A549 (cell line): ENCODE measurements at regions not wholly inside any gene's neighbourhood (a gene's known extent, or its start where the extent isn't known, plus 50 kb on each side); places are given as distances from the start of the nearest gene placed in this dataset.

Source experiments
- ATAC-seq, 2 experiments: fragments of 200-7000 bp in 1 of 2; fragments of >200 bp in 1 of 2; cut with Nextera tagmentation in 1 of 2; cut with Tn5 transposase in 1 of 2; 3 replicates each; pipeline versions ENCODE4 v1.8.0 to v1.9.1; 2018 to 2020; ENCODE audit warnings: mild to moderate bottlenecking in 1 of 2, moderate library complexity in 1 of 2
- CTCF ChIA-PET: fragments of 300-600 bp; sonication (Branson Sonifier 250); formaldehyde crosslinking; extraction: SDS; loops from one replicate; lab custom pipeline; 2021; ENCODE audit warnings: antibody characterized with exemption, inconsistent platforms; lab: Yijun Ruan, JAX
- POLR2A ChIA-PET: fragments of 350-600 bp; formaldehyde crosslinking; extraction: SDS; loops from one replicate; lab custom pipeline; 2021; ENCODE audit warnings: antibody characterized with exemption, inconsistent platforms; lab: Yijun Ruan, JAX
- DNase-seq, 2 experiments: peaks; one replicate each; pipeline versions ENCODE4 v3.0.0 to v3.0.0-alpha.2; 2011 to 2016; ENCODE audit warnings: low read depth in 1 of 2, low spot score in 1 of 2
- FAIRE-seq: peaks from 2 replicates; lab custom pipeline; 2011; peaks lifted over from hg19 to GRCh38; lab: Jason Lieb, UNC
- H3K27ac ChIP-seq, 2 experiments: fragments of >200 bp; sonication (Bioruptor Twin); formaldehyde crosslinking; 3 replicates each; pipeline ENCODE4 v1.5.1; 2016 to 2017
- H3K4me1 ChIP-seq: fragments of >200 bp; sonication (Bioruptor Twin); formaldehyde crosslinking; 3 replicates; pipeline ENCODE4 v1.6.1; 2016
- H3K4me2 ChIP-seq: fragments of >200 bp; sonication (Bioruptor Twin); formaldehyde crosslinking; 3 replicates; pipeline ENCODE4 v1.6.1; 2016
- H3K4me3 ChIP-seq: fragments of >200 bp; sonication (Bioruptor Twin); formaldehyde crosslinking; 3 replicates; pipeline ENCODE4 v1.5.1; 2016
- H3K9me3 ChIP-seq: fragments of >200 bp; sonication (Bioruptor Twin); formaldehyde crosslinking; 3 replicates; pipeline ENCODE4 v1.6.1; 2016
- FOSB ChIP-seq: fragments of 250-450 bp; sonication (Bioruptor Pico); IDR thresholded peaks from 2 replicates; pipeline ENCODE4 v1.5.0; 2020; ENCODE audit warnings: mild to moderate bottlenecking, moderate library complexity
- HEYL ChIP-seq: fragments of 250-450 bp; sonication (Bioruptor Pico); IDR thresholded peaks from 2 replicates; pipeline ENCODE4 v1.8.0; 2021; ENCODE audit warnings: mild to moderate bottlenecking, moderate library complexity
- HOXA7 ChIP-seq: fragments of 250-450 bp; sonication (Bioruptor Pico); IDR thresholded peaks from 2 replicates; pipeline ENCODE4 v1.5.0; 2020; ENCODE audit warnings: mild to moderate bottlenecking, moderate library complexity
- HOXB13 ChIP-seq: fragments of 250-450 bp; sonication (Bioruptor Pico); IDR thresholded peaks from 2 replicates; pipeline ENCODE4 v1.5.0; 2020; ENCODE audit warnings: low read depth, mild to moderate bottlenecking, moderate library complexity
- JUN ChIP-seq, 2 experiments: fragments of >200 bp; sonication (Bioruptor Twin); formaldehyde crosslinking; IDR thresholded peaks; 2 replicates in 1 of 2; 3 replicates in 1 of 2; pipeline ENCODE4 v1.6.1; 2016 to 2017
- JUNB ChIP-seq: fragments of >200 bp; sonication (Bioruptor Twin); formaldehyde crosslinking; IDR thresholded peaks from 2 replicates; pipeline ENCODE4 v1.6.1; 2016
- KDM5A ChIP-seq: fragments of 200-600 bp; sonication (generic); IDR thresholded peaks from 2 replicates; pipeline ENCODE4 v1.6.1; 2016; ENCODE audit warnings: antibody characterized with exemption, mild to moderate bottlenecking
- MAZ ChIP-seq: fragments of 150-350 bp; IDR thresholded peaks from 2 replicates; pipeline ENCODE4 v1.6.1; 2014; ENCODE audit warnings: antibody characterized with exemption, low read depth, low read length, borderline replicate concordance
- NPAS2 ChIP-seq: fragments of 250-450 bp; sonication (Bioruptor Pico); IDR thresholded peaks from 2 replicates; pipeline ENCODE4 v1.8.0; 2022; ENCODE audit warnings: mild to moderate bottlenecking, moderate library complexity, borderline replicate concordance
- RCOR1 ChIP-seq: fragments of 150-350 bp; IDR thresholded peaks from 2 replicates; pipeline ENCODE4 v1.6.1; 2014; ENCODE audit warnings: antibody characterized with exemption, low read length, low read depth
- RNF2 ChIP-seq: fragments of 200-600 bp; sonication (generic); IDR thresholded peaks from 2 replicates; pipeline ENCODE4 v1.6.1; 2016; ENCODE audit warnings: low read depth, mild to moderate bottlenecking, antibody characterized with exemption, moderate library complexity, borderline replicate concordance
- TFCP2L1 ChIP-seq: fragments of 250-450 bp; sonication (Bioruptor Pico); IDR thresholded peaks from 2 replicates; pipeline ENCODE4 v1.5.0; 2021; ENCODE audit warnings: mild to moderate bottlenecking
- ZNF302 ChIP-seq: fragments of 250-450 bp; sonication (Bioruptor Pico); IDR thresholded peaks from 2 replicates; pipeline ENCODE4 v1.9.0; 2021; ENCODE audit warnings: inconsistent platforms, mild to moderate bottlenecking, moderate library complexity
- ZSCAN20 ChIP-seq: fragments of 250-450 bp; sonication (Bioruptor Pico); IDR thresholded peaks from 2 replicates; pipeline ENCODE4 v1.8.0; 2022; ENCODE audit warnings: mild to moderate bottlenecking, moderate library complexity
- WGBS: methylation state at CpG from one replicate; pipeline ENCODE4 v1.1.6; 2017; ENCODE audit errors: missing lambda C conversion rate; 5-methylcytosine and 5-hydroxymethylcytosine counted together
- TF ChIP-seq, protein P1 (sequence below): IDR thresholded peaks from 2 replicates; pipeline ENCODE4 v1.6.1; 2012
- TF ChIP-seq, protein P2 (sequence below): fragments of 250-450 bp; sonication (Bioruptor Pico); IDR thresholded peaks from 2 replicates; pipeline ENCODE4 v1.5.0; 2021; ENCODE audit warnings: mild to moderate bottlenecking, moderate library complexity, borderline replicate concordance
- TF ChIP-seq, protein P3 (sequence below): fragments of 200-600 bp; sonication (generic); IDR thresholded peaks from 2 replicates; pipeline ENCODE4 v1.6.1; 2016; ENCODE audit warnings: antibody characterized with exemption, mild to moderate bottlenecking, moderate library complexity
- TF ChIP-seq, protein P4 (sequence below): fragments of 250-450 bp; sonication (Bioruptor Pico); IDR thresholded peaks from 2 replicates; pipeline ENCODE4 v1.5.0; 2020; ENCODE audit warnings: low read depth, mild to moderate bottlenecking, moderate library complexity
- TF ChIP-seq, protein P5 (sequence below): IDR thresholded peaks from 2 replicates; pipeline ENCODE4 v1.6.1; 2012

DNA sequence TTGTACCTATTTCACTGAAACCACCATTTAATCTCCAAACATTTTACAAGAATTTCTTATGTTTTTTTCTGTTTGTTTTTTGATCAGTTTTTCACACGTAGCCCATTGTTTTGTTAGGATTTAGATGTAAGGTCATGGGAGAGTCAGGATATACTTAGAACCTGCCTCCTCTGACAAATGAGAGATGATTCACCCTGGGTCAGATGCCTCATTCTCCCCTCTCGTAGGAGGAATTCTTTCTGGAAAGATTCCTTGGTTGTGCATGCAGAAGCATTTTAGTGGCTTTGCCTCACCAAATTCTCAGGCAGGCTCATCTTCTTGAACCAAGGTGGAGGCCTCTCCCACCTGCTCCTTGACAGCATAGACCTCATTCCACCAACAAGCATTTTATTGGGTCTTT, 599.3 kb downstream of the SPRY1 start:
- H3K4me2 ChIP-seq, result no peak overlapping the region
- 9% methylated on average over 2 of the region's 2 CpGs for WGBS
- H3K27ac ChIP-seq, result no peak overlapping the region
- no peak for TF ChIP-seq RCOR1
- TF ChIP-seq HEYL (CRISPR knock-in tag), result no peak
- no peak for TF ChIP-seq JUN (IDR thresholded peaks at IDR 0.05)
- TF ChIP-seq KDM5A, result no peak
- no peak for TF ChIP-seq RNF2
- TF ChIP-seq ZSCAN20 (CRISPR knock-in tag), result no peak
- TF ChIP-seq HOXB13 (CRISPR knock-in tag), result no peak
- TF ChIP-seq TFCP2L1, result no peak
- TF ChIP-seq, protein P1, sequence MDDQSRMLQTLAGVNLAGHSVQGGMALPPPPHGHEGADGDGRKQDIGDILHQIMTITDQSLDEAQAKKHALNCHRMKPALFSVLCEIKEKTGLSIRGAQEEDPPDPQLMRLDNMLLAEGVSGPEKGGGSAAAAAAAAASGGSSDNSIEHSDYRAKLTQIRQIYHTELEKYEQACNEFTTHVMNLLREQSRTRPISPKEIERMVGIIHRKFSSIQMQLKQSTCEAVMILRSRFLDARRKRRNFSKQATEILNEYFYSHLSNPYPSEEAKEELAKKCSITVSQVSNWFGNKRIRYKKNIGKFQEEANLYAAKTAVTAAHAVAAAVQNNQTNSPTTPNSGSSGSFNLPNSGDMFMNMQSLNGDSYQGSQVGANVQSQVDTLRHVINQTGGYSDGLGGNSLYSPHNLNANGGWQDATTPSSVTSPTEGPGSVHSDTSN, result no peak
- TF ChIP-seq, protein P2, sequence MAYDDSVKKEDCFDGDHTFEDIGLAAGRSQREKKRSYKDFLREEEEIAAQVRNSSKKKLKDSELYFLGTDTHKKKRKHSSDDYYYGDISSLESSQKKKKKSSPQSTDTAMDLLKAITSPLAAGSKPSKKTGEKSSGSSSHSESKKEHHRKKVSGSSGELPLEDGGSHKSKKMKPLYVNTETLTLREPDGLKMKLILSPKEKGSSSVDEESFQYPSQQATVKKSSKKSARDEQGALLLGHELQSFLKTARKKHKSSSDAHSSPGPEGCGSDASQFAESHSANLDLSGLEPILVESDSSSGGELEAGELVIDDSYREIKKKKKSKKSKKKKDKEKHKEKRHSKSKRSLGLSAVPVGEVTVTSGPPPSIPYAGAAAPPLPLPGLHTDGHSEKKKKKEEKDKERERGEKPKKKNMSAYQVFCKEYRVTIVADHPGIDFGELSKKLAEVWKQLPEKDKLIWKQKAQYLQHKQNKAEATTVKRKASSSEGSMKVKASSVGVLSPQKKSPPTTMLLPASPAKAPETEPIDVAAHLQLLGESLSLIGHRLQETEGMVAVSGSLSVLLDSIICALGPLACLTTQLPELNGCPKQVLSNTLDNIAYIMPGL (CRISPR knock-in tag), result no peak
- TF ChIP-seq, protein P3, sequence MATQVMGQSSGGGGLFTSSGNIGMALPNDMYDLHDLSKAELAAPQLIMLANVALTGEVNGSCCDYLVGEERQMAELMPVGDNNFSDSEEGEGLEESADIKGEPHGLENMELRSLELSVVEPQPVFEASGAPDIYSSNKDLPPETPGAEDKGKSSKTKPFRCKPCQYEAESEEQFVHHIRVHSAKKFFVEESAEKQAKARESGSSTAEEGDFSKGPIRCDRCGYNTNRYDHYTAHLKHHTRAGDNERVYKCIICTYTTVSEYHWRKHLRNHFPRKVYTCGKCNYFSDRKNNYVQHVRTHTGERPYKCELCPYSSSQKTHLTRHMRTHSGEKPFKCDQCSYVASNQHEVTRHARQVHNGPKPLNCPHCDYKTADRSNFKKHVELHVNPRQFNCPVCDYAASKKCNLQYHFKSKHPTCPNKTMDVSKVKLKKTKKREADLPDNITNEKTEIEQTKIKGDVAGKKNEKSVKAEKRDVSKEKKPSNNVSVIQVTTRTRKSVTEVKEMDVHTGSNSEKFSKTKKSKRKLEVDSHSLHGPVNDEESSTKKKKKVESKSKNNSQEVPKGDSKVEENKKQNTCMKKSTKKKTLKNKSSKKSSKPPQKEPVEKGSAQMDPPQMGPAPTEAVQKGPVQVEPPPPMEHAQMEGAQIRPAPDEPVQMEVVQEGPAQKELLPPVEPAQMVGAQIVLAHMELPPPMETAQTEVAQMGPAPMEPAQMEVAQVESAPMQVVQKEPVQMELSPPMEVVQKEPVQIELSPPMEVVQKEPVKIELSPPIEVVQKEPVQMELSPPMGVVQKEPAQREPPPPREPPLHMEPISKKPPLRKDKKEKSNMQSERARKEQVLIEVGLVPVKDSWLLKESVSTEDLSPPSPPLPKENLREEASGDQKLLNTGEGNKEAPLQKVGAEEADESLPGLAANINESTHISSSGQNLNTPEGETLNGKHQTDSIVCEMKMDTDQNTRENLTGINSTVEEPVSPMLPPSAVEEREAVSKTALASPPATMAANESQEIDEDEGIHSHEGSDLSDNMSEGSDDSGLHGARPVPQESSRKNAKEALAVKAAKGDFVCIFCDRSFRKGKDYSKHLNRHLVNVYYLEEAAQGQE, result no peak
- no peak for TF ChIP-seq NPAS2
- no peak for TF ChIP-seq HOXA7 (CRISPR knock-in tag)
- no peak for TF ChIP-seq MAZ
- TF ChIP-seq FOSB, result no peak
- TF ChIP-seq, protein P4, sequence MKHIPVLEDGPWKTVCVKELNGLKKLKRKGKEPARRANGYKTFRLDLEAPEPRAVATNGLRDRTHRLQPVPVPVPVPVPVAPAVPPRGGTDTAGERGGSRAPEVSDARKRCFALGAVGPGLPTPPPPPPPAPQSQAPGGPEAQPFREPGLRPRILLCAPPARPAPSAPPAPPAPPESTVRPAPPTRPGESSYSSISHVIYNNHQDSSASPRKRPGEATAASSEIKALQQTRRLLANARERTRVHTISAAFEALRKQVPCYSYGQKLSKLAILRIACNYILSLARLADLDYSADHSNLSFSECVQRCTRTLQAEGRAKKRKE (CRISPR knock-in tag), result no peak
- no peak for TF ChIP-seq ZNF302 (CRISPR knock-in tag)
- TF ChIP-seq, protein P5, sequence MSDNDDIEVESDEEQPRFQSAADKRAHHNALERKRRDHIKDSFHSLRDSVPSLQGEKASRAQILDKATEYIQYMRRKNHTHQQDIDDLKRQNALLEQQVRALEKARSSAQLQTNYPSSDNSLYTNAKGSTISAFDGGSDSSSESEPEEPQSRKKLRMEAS, result no peak
- no peak for TF ChIP-seq JUNB
- POLR2A ChIA-PET, result no interaction called here
- DNase-seq (no peak), FAIRE-seq (no peak), ATAC-seq (no peak)
- no peak overlapping the region for H3K4me3 ChIP-seq
- H3K4me1 ChIP-seq, result no peaks in the 10 kb centered on the region
- CTCF ChIA-PET, result no interaction called here
- no peaks in the 10 kb centered on the region for H3K9me3 ChIP-seq
